RWPE2 (cell line): ENCODE measurements at regions not wholly inside any gene's neighbourhood (a gene's known extent, or its start where the extent isn't known, plus 50 kb on each side); places are given as distances from the start of the nearest gene placed in this dataset.

Experiments
- ATAC-seq: fragments of 200-7000 bp; cut with Tn5 transposase; 3 replicates; pipeline ENCODE4 v1.9.1; 2021; ENCODE audit warnings: low read depth
- DNase-seq: peaks from one replicate; pipeline ENCODE4 v3.0.0-alpha.2; 2020; ENCODE audit warnings: low spot score
- H3K27ac ChIP-seq: fragments of 450-650 bp; 2 replicates; pipeline ENCODE4 v1.5.1; 2017; ENCODE audit warnings: mild to moderate bottlenecking; ENCODE audit not compliant: poor library complexity, severe bottlenecking
- H3K27me3 ChIP-seq: fragments of 250-450 bp; sonication (Bioruptor Pico); 2 replicates; pipeline ENCODE4 v1.5.1; 2021; ENCODE audit warnings: mild to moderate bottlenecking, moderate library complexity; ENCODE audit not compliant: insufficient read depth, poor library complexity, severe bottlenecking
- H3K36me3 ChIP-seq: fragments of 250-450 bp; sonication (Bioruptor Pico); 2 replicates; pipeline ENCODE4 v1.5.1; 2020; ENCODE audit warnings: low read depth, mild to moderate bottlenecking, moderate library complexity
- H3K4me1 ChIP-seq: fragments of 250-450 bp; sonication (Bioruptor Pico); 2 replicates; pipeline ENCODE4 v1.5.1; 2021; ENCODE audit warnings: mild to moderate bottlenecking, moderate library complexity; ENCODE audit not compliant: insufficient read depth, poor library complexity, severe bottlenecking
- H3K4me3 ChIP-seq: fragments of 250-450 bp; sonication (Bioruptor Pico); 2 replicates; pipeline ENCODE4 v1.5.1; 2021; ENCODE audit warnings: mild to moderate bottlenecking, moderate library complexity; ENCODE audit not compliant: severe bottlenecking
- H3K9me3 ChIP-seq: fragments of 250-450 bp; sonication (Bioruptor Pico); 2 replicates; pipeline ENCODE4 v1.5.1; 2021; ENCODE audit warnings: mild to moderate bottlenecking, moderate library complexity; ENCODE audit not compliant: severe bottlenecking
- TF ChIP-seq, protein P1 (sequence below): fragments of 450-650 bp; IDR thresholded peaks from one replicate; pipeline ENCODE4 v1.5.1; 2017; ENCODE audit warnings: mild to moderate bottlenecking, moderate library complexity; ENCODE audit not compliant: poor library complexity, severe bottlenecking

GRCh38 chr20:4472906-4473305, 213.3 kb upstream of the PRNP start:
- no peaks in the 10 kb centered on the region for H3K36me3 ChIP-seq
- H3K4me1 ChIP-seq: peaks cover 9% of the 10 kb centered on the region
- no peak for ATAC-seq
- no peak overlapping the region for H3K27ac ChIP-seq
- TF ChIP-seq, protein P1, sequence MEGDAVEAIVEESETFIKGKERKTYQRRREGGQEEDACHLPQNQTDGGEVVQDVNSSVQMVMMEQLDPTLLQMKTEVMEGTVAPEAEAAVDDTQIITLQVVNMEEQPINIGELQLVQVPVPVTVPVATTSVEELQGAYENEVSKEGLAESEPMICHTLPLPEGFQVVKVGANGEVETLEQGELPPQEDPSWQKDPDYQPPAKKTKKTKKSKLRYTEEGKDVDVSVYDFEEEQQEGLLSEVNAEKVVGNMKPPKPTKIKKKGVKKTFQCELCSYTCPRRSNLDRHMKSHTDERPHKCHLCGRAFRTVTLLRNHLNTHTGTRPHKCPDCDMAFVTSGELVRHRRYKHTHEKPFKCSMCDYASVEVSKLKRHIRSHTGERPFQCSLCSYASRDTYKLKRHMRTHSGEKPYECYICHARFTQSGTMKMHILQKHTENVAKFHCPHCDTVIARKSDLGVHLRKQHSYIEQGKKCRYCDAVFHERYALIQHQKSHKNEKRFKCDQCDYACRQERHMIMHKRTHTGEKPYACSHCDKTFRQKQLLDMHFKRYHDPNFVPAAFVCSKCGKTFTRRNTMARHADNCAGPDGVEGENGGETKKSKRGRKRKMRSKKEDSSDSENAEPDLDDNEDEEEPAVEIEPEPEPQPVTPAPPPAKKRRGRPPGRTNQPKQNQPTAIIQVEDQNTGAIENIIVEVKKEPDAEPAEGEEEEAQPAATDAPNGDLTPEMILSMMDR: no peak
- no peaks in the 10 kb centered on the region for H3K9me3 ChIP-seq
- no peaks in the 10 kb centered on the region for H3K27me3 ChIP-seq
- no peak for DNase-seq
- no peak overlapping the region for H3K4me3 ChIP-seq

- TF ChIP-seq, protein P1: no peak
- H3K9me3 ChIP-seq: no peaks in the 10 kb centered on the region
Measured at GRCh38 chr20:4471221-4471620, 215.0 kb upstream of the PRNP start.

DNA sequence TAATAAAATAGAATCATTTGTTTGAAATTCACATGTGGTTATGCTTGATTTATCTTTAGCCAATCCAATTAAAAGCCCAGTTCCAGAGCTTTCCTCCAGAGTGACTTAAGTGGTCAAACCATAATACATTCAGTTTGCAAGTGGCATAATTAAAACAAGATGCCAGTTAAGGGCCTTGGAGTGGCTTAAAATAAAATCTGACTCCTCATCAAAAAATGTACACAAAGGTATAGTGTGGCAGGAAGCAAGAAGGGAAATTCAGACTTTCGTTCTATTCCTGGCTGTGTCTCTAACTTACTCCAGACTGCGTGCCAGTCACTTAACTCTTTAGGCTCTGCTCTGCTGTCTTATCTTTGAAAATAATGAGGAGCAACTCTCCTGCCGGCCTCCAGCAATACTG, 215.9 kb upstream of the PRNP start:
- TF ChIP-seq, protein P1: no peak
- H3K9me3 ChIP-seq: no peaks in the 10 kb centered on the region
- no peaks in the 10 kb centered on the region for H3K27me3 ChIP-seq
- no peak overlapping the region for H3K27ac ChIP-seq
- DNase-seq (no peak), ATAC-seq (peak; percentile 67; the same call in 2 of the 3 replicates)
- peaks cover 9% of the 10 kb centered on the region for H3K4me1 ChIP-seq
- H3K36me3 ChIP-seq: no peaks in the 10 kb centered on the region
- no peak overlapping the region for H3K4me3 ChIP-seq

More at GRCh38 chr20:4471221-4471620, 215.0 kb upstream of the PRNP start:
- ATAC-seq (no peak), DNase-seq (no peak)
- no peak overlapping the region for H3K4me3 ChIP-seq
- H3K27me3 ChIP-seq: no peaks in the 10 kb centered on the region
- H3K36me3 ChIP-seq: no peaks in the 10 kb centered on the region
- peaks cover 9% of the 10 kb centered on the region for H3K4me1 ChIP-seq
- no peak overlapping the region for H3K27ac ChIP-seq

DNA sequence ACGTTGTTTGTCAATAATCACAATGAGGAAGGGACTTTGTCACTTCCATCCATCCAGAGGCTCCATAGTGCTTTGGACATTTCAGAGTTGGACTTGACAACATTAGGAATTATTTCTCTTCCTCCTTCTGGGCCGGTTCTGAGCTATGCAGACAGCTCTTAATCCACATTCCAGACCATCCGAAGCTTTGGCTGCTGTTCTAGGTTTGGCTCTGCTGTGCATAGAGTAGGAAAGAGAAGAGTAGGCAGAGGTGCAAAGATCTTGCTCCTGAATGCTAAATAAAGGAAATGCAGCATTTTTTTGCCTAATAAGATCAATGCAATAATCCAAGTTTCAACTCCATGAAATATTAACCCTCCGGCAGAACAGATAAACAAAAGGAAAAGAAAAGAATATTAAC, 216.3 kb upstream of the PRNP start:
- Histone ChIP-seq H3K36me3 (no peaks in the 10 kb centered on the region), H3K27ac (no peak overlapping the region), H3K4me3 (no peak overlapping the region), H3K27me3 (no peaks in the 10 kb centered on the region), H3K4me1 (peaks cover 9% of the 10 kb centered on the region), H3K9me3 (no peaks in the 10 kb centered on the region)
- DNase-seq (no peak), ATAC-seq (no peak)
- TF ChIP-seq, protein P1: no peak

- no peak for ATAC-seq
- Histone ChIP-seq H3K27ac (no peak overlapping the region), H3K9me3 (no peaks in the 10 kb centered on the region), H3K27me3 (no peaks in the 10 kb centered on the region), H3K4me3 (no peak overlapping the region), H3K4me1 (peaks cover 9% of the 10 kb centered on the region), H3K36me3 (no peaks in the 10 kb centered on the region)
- no peak for DNase-seq
- TF ChIP-seq, protein P1: no peak
Measured at GRCh38 chr20:4468114-4468513, 218.1 kb upstream of the PRNP start.
